HEK293 (cell line): ENCODE measurements at regions not wholly inside any gene's neighbourhood (a gene's known extent, or its start where the extent isn't known, plus 50 kb on each side); places are given as distances from the start of the nearest gene placed in this dataset.

Experiments
- CTCF ChIA-PET: fragments of 350-600 bp; formaldehyde crosslinking; extraction: SDS; loops from one replicate; lab custom pipeline; 2021; ENCODE audit warnings: antibody characterized with exemption; lab: Yijun Ruan, JAX
- POLR2A ChIA-PET: fragments of 300-600 bp; formaldehyde crosslinking; extraction: SDS; loops from one replicate; lab custom pipeline; 2020; ENCODE audit warnings: antibody characterized with exemption, inconsistent platforms; lab: Yijun Ruan, JAX
- H3K27ac ChIP-seq: fragments of 200-500 bp; sonication (Bioruptor generic); 2 replicates; pipeline ENCODE4 v1.5.1; 2014; ENCODE audit warnings: low read depth, low read length, control low read depth, inconsistent platforms; ENCODE audit errors: extremely low read depth
- H3K36me3 ChIP-seq, 2 experiments: fragments of 200-500 bp in 1 of 2; sonication (Bioruptor generic) in 1 of 2; 1 replicate in 1 of 2; 2 replicates in 1 of 2; pipeline ENCODE4 v1.5.1; 2014 to 2017; ENCODE audit warnings: inconsistent platforms in 2 of 2, low read length in 2 of 2; ENCODE audit not compliant: control insufficient read depth in 2 of 2, insufficient read depth in 1 of 2
- H3K4me1 ChIP-seq: fragments of 200-500 bp; sonication (Bioruptor generic); 2 replicates; pipeline ENCODE4 v1.5.1; 2014; ENCODE audit warnings: mild to moderate bottlenecking, low read length, inconsistent platforms; ENCODE audit not compliant: control insufficient read depth, insufficient read depth
- H3K4me3 ChIP-seq: 2 replicates; pipeline ENCODE4 v1.5.1; 2011; ENCODE audit warnings: low read depth, mild to moderate bottlenecking, control low read depth, low read length, moderate library complexity
- H3K9me3 ChIP-seq: fragments of 200-500 bp; sonication (Bioruptor generic); 2 replicates; pipeline ENCODE4 v1.5.1; 2014; ENCODE audit warnings: low read depth, low read length, inconsistent platforms; ENCODE audit not compliant: control insufficient read depth, insufficient read depth
- GFI1B ChIP-seq: fragments of 450-650 bp; formaldehyde crosslinking; IDR thresholded peaks from 2 replicates; pipeline ENCODE4 v1.5.1; 2016; ENCODE audit warnings: missing biosample characterization, missing genetic modification characterization
- GLIS1 ChIP-seq: fragments of 450-650 bp; formaldehyde crosslinking; IDR thresholded peaks from 2 replicates; pipeline ENCODE4 v1.5.1; 2016; ENCODE audit warnings: missing biosample characterization, missing genetic modification characterization
- GLIS2 ChIP-seq: fragments of 450-650 bp; formaldehyde crosslinking; IDR thresholded peaks from 2 replicates; pipeline ENCODE4 v1.5.1; 2016; ENCODE audit warnings: missing biosample characterization, missing genetic modification characterization
- HOXC10 ChIP-seq: sonication (generic); formaldehyde crosslinking; IDR thresholded peaks from 2 replicates; pipeline ENCODE4 v1.8.1; 2023; ENCODE audit warnings: mild to moderate bottlenecking, missing genetic modification reagents
- PRDM2 ChIP-seq: fragments of 450-650 bp; formaldehyde crosslinking; IDR thresholded peaks from 2 replicates; pipeline ENCODE4 v1.5.1; 2016; ENCODE audit warnings: missing biosample characterization, missing genetic modification characterization, borderline replicate concordance
- TSHZ1 ChIP-seq: fragments of 450-650 bp; formaldehyde crosslinking; IDR thresholded peaks from 2 replicates; pipeline ENCODE4 v1.5.1; 2016; ENCODE audit warnings: missing biosample characterization, missing genetic modification characterization, borderline replicate concordance
- ZIC2 ChIP-seq: fragments of 450-650 bp; formaldehyde crosslinking; IDR thresholded peaks from 2 replicates; pipeline ENCODE4 v1.5.1; 2016; ENCODE audit warnings: missing biosample characterization, missing genetic modification characterization
- ZNF121 ChIP-seq: fragments of 450-650 bp; formaldehyde crosslinking; IDR thresholded peaks from 2 replicates; pipeline ENCODE4 v1.5.1; 2016; ENCODE audit warnings: missing biosample characterization, missing genetic modification characterization
- ZNF184 ChIP-seq: fragments of 450-650 bp; IDR thresholded peaks from 2 replicates; pipeline ENCODE4 v1.5.1; 2018; ENCODE audit warnings: missing biosample characterization, mild to moderate bottlenecking, missing genetic modification characterization
- ZNF223 ChIP-seq: fragments of 450-650 bp; formaldehyde crosslinking; IDR thresholded peaks from 2 replicates; pipeline ENCODE4 v1.5.1; 2016; ENCODE audit warnings: missing biosample characterization, missing genetic modification characterization
- ZNF274 ChIP-seq, 2 experiments: fragments of 200-500 bp in 1 of 2; fragments of 450-650 bp in 1 of 2; sonication (Bioruptor generic) in 1 of 2; formaldehyde crosslinking in 1 of 2; IDR thresholded peaks; 2 replicates each; pipeline versions ENCODE4 v1.5.1 to v1.6.1; 2014 to 2016; ENCODE audit warnings: borderline replicate concordance in 1 of 2, inconsistent platforms in 1 of 2, low read length in 1 of 2, missing biosample characterization in 1 of 2, missing genetic modification characterization in 1 of 2
- ZNF350 ChIP-seq: fragments of 450-650 bp; formaldehyde crosslinking; IDR thresholded peaks from 2 replicates; pipeline ENCODE4 v1.5.0; 2017; ENCODE audit warnings: missing biosample characterization, mild to moderate bottlenecking, missing genetic modification characterization
- ZNF394 ChIP-seq: fragments of 450-650 bp; formaldehyde crosslinking; IDR thresholded peaks from 2 replicates; pipeline ENCODE4 v1.5.1; 2016; ENCODE audit warnings: missing biosample characterization, missing genetic modification characterization, mild to moderate bottlenecking, moderate library complexity, borderline replicate concordance
- ZNF404 ChIP-seq: fragments of 450-650 bp; formaldehyde crosslinking; IDR thresholded peaks from 2 replicates; pipeline ENCODE4 v1.5.1; 2017; ENCODE audit warnings: missing biosample characterization, missing genetic modification characterization
- ZNF548 ChIP-seq: fragments of 450-650 bp; formaldehyde crosslinking; IDR thresholded peaks from 2 replicates; pipeline ENCODE4 v1.5.1; 2016; ENCODE audit warnings: missing biosample characterization, missing genetic modification characterization
- ZNF621 ChIP-seq: fragments of 450-650 bp; formaldehyde crosslinking; IDR thresholded peaks from 2 replicates; pipeline ENCODE4 v1.5.1; 2017; ENCODE audit warnings: missing biosample characterization, missing genetic modification characterization
- ZNF629 ChIP-seq: fragments of 450-650 bp; formaldehyde crosslinking; IDR thresholded peaks from 2 replicates; pipeline ENCODE4 v1.5.1; 2017; ENCODE audit warnings: missing biosample characterization, missing genetic modification characterization
- ZNF658 ChIP-seq: fragments of 450-650 bp; formaldehyde crosslinking; IDR thresholded peaks from 2 replicates; pipeline ENCODE4; 2016; ENCODE audit warnings: missing biosample characterization, missing genetic modification characterization
- ZNF677 ChIP-seq: fragments of 450-650 bp; IDR thresholded peaks from 2 replicates; pipeline ENCODE4 v1.5.0; 2018; ENCODE audit warnings: missing biosample characterization, mild to moderate bottlenecking, missing genetic modification characterization, moderate library complexity
- ZSCAN18 ChIP-seq: fragments of 450-650 bp; formaldehyde crosslinking; IDR thresholded peaks from 2 replicates; pipeline ENCODE4 v1.5.1; 2016; ENCODE audit warnings: missing biosample characterization, missing genetic modification characterization
- ZSCAN4 ChIP-seq: fragments of 450-650 bp; formaldehyde crosslinking; IDR thresholded peaks from 2 replicates; pipeline ENCODE4 v1.5.1; 2017; ENCODE audit warnings: missing biosample characterization, missing genetic modification characterization

GRCh38 chr3:118487734-118488133 is 546.9 kb downstream of the IGSF11 start:
- POLR2A ChIA-PET: no interaction called here
- CTCF ChIA-PET: no interaction called here

GRCh38 chr3:118488732-118489131 is 545.9 kb downstream of the IGSF11 start:
- Histone ChIP-seq H3K4me1 (no peaks in the 10 kb centered on the region), H3K27ac (no peak overlapping the region), H3K36me3 (no peaks in the 10 kb centered on the region), H3K9me3 (no peaks in the 10 kb centered on the region), H3K4me3 (no peak overlapping the region)
- ChIA-PET POLR2A (no interaction called here), CTCF (no interaction called here)
- TF ChIP-seq GLIS1 (tag by site-specific recombination) (no peak), ZIC2 (tag by site-specific recombination) (no peak), ZNF394 (tag by site-specific recombination) (no peak), ZSCAN4 (tag by site-specific recombination) (no peak), ZNF548 (no peak), GLIS2 (tag by site-specific recombination) (no peak), ZNF121 (tag by site-specific recombination) (no peak), ZSCAN18 (tag by site-specific recombination) (no peak), ZNF350 (tag by site-specific recombination) (no peak), TSHZ1 (tag by site-specific recombination) (no peak), ZNF274 (IDR thresholded peaks at IDR 0.05; ENCODE audit: low read length) (no peak), ZNF274 (tag by site-specific recombination; IDR thresholded peaks at IDR 0.05; ENCODE audit: borderline replicate concordance) (no peak), ZNF677 (tag by site-specific recombination) (no peak)

More at GRCh38 chr3:118487734-118488133, 546.9 kb downstream of the IGSF11 start:
- Histone ChIP-seq H3K27ac (no peak overlapping the region), H3K9me3 (no peaks in the 10 kb centered on the region), H3K4me3 (no peak overlapping the region), H3K36me3 (no peaks in the 10 kb centered on the region), H3K4me1 (no peaks in the 10 kb centered on the region)
- TF ChIP-seq HOXC10 (CRISPR knock-in tag) (no peak), ZNF621 (tag by site-specific recombination) (no peak), PRDM2 (tag by site-specific recombination) (no peak), GFI1B (no peak), ZNF404 (no peak), ZNF184 (tag by site-specific recombination) (no peak), ZNF658 (tag by site-specific recombination) (no peak), ZNF223 (tag by site-specific recombination) (no peak), ZNF629 (tag by site-specific recombination) (no peak), ZNF274 (IDR thresholded peaks at IDR 0.05; ENCODE audit: low read length) (no peak), ZNF274 (tag by site-specific recombination; IDR thresholded peaks at IDR 0.05; ENCODE audit: borderline replicate concordance) (no peak)
